ENCODE measurements at regions not wholly inside any gene's neighbourhood (a gene's known extent, or its start where the extent isn't known, plus 50 kb on each side); places are given as distances from the start of the nearest gene placed in this dataset.

DNA sequence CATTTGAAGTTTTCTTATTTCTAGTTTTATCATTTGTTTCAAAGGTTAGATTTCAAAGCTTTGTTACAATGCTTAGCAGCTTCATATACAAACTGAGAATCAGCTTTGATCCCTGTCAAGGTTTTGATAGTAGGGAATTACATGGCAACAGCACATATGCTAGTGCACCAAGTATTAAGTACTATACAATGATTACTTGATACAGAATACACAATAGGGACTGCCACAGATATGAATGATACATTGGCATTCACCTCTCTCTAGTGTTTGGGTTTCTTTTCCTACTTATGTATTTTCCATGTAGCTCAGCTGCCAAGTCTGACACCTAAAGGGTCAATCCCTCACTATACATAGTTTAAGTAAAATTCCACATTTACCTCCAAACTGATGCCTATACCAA is 344.0 kb downstream of the FAT4 start:
- Histone ChIP-seq H3K27me3 (ENCODE audit: low read depth, low read length) (no peaks in the 10 kb centered on the region), H3K27ac (ENCODE audit: low read length) (no peak overlapping the region), H3K79me2 (ENCODE audit: low read length) (no peaks in the 10 kb centered on the region), H3K36me3 (replicated peaks; ENCODE audit: low read depth, low read length) (no peaks in the 10 kb centered on the region), H3K9ac (ENCODE audit: low read length) (no peak overlapping the region), H3K9me3 (ENCODE audit: insufficient read depth, low read length) (no peaks in the 10 kb centered on the region), H3K4me1 (ENCODE audit: low read length) (no peaks in the 10 kb centered on the region), H3K4me2 (ENCODE audit: low read length) (no peak overlapping the region), H2AFZ (ENCODE audit: low read depth, low read length) (no peak overlapping the region), H4K20me1 (ENCODE audit: insufficient read depth, low read length) (no peaks in the 10 kb centered on the region), H3K4me3 (ENCODE audit: low read length) (no peak overlapping the region)
- TF ChIP-seq, protein P1, sequence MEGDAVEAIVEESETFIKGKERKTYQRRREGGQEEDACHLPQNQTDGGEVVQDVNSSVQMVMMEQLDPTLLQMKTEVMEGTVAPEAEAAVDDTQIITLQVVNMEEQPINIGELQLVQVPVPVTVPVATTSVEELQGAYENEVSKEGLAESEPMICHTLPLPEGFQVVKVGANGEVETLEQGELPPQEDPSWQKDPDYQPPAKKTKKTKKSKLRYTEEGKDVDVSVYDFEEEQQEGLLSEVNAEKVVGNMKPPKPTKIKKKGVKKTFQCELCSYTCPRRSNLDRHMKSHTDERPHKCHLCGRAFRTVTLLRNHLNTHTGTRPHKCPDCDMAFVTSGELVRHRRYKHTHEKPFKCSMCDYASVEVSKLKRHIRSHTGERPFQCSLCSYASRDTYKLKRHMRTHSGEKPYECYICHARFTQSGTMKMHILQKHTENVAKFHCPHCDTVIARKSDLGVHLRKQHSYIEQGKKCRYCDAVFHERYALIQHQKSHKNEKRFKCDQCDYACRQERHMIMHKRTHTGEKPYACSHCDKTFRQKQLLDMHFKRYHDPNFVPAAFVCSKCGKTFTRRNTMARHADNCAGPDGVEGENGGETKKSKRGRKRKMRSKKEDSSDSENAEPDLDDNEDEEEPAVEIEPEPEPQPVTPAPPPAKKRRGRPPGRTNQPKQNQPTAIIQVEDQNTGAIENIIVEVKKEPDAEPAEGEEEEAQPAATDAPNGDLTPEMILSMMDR (IDR thresholded peaks at IDR 0.05; ENCODE audit: low read depth, low read length): no peak
- TF ChIP-seq EZH2phosphoT487 (IDR thresholded peaks at IDR 0.05; ENCODE audit: low read depth): no peak

DNA sequence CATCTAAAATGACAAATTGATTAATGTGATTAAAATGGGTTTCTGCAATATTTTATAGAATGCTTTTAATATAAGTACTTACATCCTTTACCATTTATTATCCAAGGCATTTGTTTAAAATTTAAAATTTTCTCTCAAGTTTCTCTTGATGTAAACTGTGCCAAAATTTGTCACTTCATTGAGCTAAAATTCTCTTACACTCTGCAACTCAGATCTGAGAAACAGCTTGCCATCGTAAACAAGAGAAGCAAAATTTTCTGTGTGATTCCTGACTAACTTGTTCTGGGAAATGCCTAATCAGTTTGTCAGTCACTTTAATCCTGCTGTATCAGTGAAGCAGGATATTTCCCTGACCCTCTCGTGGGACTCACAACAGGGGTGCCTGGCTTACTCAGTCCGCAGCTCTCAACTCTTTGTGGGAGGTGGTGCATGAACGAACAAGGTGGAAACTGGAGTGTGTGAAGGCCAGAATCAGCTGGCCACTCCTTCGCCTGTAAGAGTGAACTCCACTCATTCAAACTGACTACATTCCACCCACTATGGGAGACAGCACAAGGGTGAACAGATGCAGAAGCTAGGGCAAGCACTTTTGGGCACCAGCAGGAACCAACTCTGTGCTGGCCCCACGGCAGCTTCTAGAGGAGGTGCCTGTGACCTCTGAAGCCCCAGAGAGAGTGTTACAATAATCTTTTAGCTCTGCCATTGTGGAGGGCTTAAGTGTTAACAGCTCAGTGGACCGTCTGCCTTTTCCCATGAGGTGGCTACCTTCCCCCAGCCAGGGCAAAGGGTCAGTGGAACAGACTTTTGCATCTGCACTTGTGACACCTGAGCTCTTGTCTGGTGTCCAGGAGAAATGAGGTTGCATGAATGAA is 349.4 kb downstream of the FAT4 start:
- Histone ChIP-seq H3K9ac (ENCODE audit: low read length) (no peak overlapping the region), H3K36me3 (replicated peaks; ENCODE audit: low read depth, low read length) (no peaks in the 10 kb centered on the region), H4K20me1 (ENCODE audit: insufficient read depth, low read length) (no peaks in the 10 kb centered on the region), H3K4me3 (ENCODE audit: low read length) (no peak overlapping the region), H3K4me2 (ENCODE audit: low read length) (no peak overlapping the region), H3K4me1 (ENCODE audit: low read length) (no peaks in the 10 kb centered on the region), H3K9me3 (ENCODE audit: insufficient read depth, low read length) (no peaks in the 10 kb centered on the region), H3K27ac (ENCODE audit: low read length) (no peak overlapping the region), H3K79me2 (ENCODE audit: low read length) (no peaks in the 10 kb centered on the region), H2AFZ (ENCODE audit: low read depth, low read length) (no peak overlapping the region), H3K27me3 (ENCODE audit: low read depth, low read length) (no peaks in the 10 kb centered on the region)
- TF ChIP-seq, protein P1 (IDR thresholded peaks at IDR 0.05; ENCODE audit: low read depth, low read length): no peak
- no peak for TF ChIP-seq EZH2phosphoT487 (IDR thresholded peaks at IDR 0.05; ENCODE audit: low read depth)

GRCh38 chr4:125666635-125667034 is 351.9 kb downstream of the FAT4 start:
- Histone ChIP-seq H3K79me2 (ENCODE audit: low read length) (no peaks in the 10 kb centered on the region), H3K27ac (ENCODE audit: low read length) (no peak overlapping the region), H3K27me3 (ENCODE audit: low read depth, low read length) (no peaks in the 10 kb centered on the region), H3K4me2 (ENCODE audit: low read length) (no peak overlapping the region), H3K9ac (ENCODE audit: low read length) (no peak overlapping the region), H3K9me3 (ENCODE audit: insufficient read depth, low read length) (no peaks in the 10 kb centered on the region), H3K4me3 (ENCODE audit: low read length) (no peak overlapping the region), H2AFZ (ENCODE audit: low read depth, low read length) (no peak overlapping the region), H3K4me1 (ENCODE audit: low read length) (no peaks in the 10 kb centered on the region), H3K36me3 (replicated peaks; ENCODE audit: low read depth, low read length) (no peaks in the 10 kb centered on the region), H4K20me1 (ENCODE audit: insufficient read depth, low read length) (no peaks in the 10 kb centered on the region)
- TF ChIP-seq, protein P1 (IDR thresholded peaks at IDR 0.05; ENCODE audit: low read depth, low read length): no peak
- no peak for TF ChIP-seq EZH2phosphoT487 (IDR thresholded peaks at IDR 0.05; ENCODE audit: low read depth)

DNA sequence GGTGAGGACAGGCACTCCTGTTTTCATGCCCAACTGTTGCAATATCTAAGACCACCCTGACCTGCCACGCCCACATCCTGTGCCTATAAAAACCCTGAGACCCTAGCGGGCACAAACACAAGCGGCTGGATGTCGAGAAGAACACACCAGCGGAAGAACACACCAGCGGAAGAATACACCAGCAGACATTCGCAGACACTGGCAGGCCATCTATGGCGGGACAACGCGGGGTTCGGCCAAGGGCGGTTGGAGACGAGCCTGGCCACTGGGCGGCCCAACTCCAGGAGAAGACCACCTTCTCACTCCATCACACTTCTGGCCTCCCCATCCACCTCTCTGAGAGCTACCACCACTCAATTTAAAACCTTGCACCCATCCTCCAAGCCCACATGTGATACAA is 361.4 kb downstream of the FAT4 start:
- Histone ChIP-seq H3K9me3 (ENCODE audit: insufficient read depth, low read length) (no peaks in the 10 kb centered on the region), H3K27me3 (ENCODE audit: low read depth, low read length) (no peaks in the 10 kb centered on the region)
- TF ChIP-seq, protein P1 (IDR thresholded peaks at IDR 0.05; ENCODE audit: low read depth, low read length): no peak
- no peak for TF ChIP-seq EZH2phosphoT487 (IDR thresholded peaks at IDR 0.05; ENCODE audit: low read depth)

More for the DNA sequence above, 361.4 kb downstream of the FAT4 start:
- Histone ChIP-seq H4K20me1 (ENCODE audit: insufficient read depth, low read length) (no peaks in the 10 kb centered on the region), H3K9ac (ENCODE audit: low read length) (no peak overlapping the region), H3K4me3 (ENCODE audit: low read length) (no peak overlapping the region), H2AFZ (ENCODE audit: low read depth, low read length) (no peak overlapping the region), H3K4me2 (ENCODE audit: low read length) (no peak overlapping the region), H3K36me3 (replicated peaks; ENCODE audit: low read depth, low read length) (no peaks in the 10 kb centered on the region), H3K79me2 (ENCODE audit: low read length) (no peaks in the 10 kb centered on the region), H3K27ac (ENCODE audit: low read length) (no peak overlapping the region), H3K4me1 (ENCODE audit: low read length) (no peaks in the 10 kb centered on the region)
